SU-DHL-6 (cell line): ENCODE measurements at regions not wholly inside any gene's neighbourhood (a gene's known extent, or its start where the extent isn't known, plus 50 kb on each side); places are given as distances from the start of the nearest gene placed in this dataset.

Source experiments
- H2AFZ ChIP-seq: fragments of 200-600 bp; sonication (generic); 2 replicates; pipeline ENCODE4 v1.6.1; 2014; ENCODE audit warnings: low read depth, mild to moderate bottlenecking, moderate library complexity, mixed read lengths, antibody characterized with exemption, low read length; ENCODE audit not compliant: severe bottlenecking
- H3F3A ChIP-seq: fragments of 200-600 bp; shearing (Covaris generic); 2 replicates; pipeline ENCODE4 v1.6.0; 2016; ENCODE audit warnings: antibody characterized with exemption, mild to moderate bottlenecking; ENCODE audit not compliant: insufficient read depth
- H3K27ac ChIP-seq: fragments of 200-600 bp; sonication (generic); 2 replicates; pipeline ENCODE4 v1.5.1; 2016; ENCODE audit warnings: low read depth, mild to moderate bottlenecking, low read length, moderate library complexity, mixed read lengths
- H3K27me3 ChIP-seq: fragments of 200-600 bp; sonication (generic), shearing (Covaris generic); 2 replicates; pipeline ENCODE4 v1.6.0; 2014; ENCODE audit warnings: mild to moderate bottlenecking, low read length
- H3K36me3 ChIP-seq: fragments of 200-600 bp; sonication (generic); 2 replicates; pipeline ENCODE4 v1.6.1; 2014; ENCODE audit warnings: mild to moderate bottlenecking, low read length, mixed read lengths
- H3K4me2 ChIP-seq: fragments of 300-600, 200-600 bp; shearing (Covaris generic), sonication (generic); 2 replicates; pipeline ENCODE4 v1.6.0; 2014; ENCODE audit warnings: low read length, low read depth, mild to moderate bottlenecking; ENCODE audit not compliant: poor library complexity, severe bottlenecking
- H3K4me3 ChIP-seq: fragments of 200-600 bp; sonication (generic); 2 replicates; pipeline ENCODE4 v1.5.1; 2014; ENCODE audit warnings: antibody characterized with exemption, low read length, mild to moderate bottlenecking, mixed read lengths; ENCODE audit not compliant: insufficient read depth, poor library complexity, severe bottlenecking
- H3K79me2 ChIP-seq: fragments of 200-600 bp; sonication (generic); 2 replicates; pipeline ENCODE4 v1.6.1; 2014; ENCODE audit warnings: mild to moderate bottlenecking, low read length, moderate library complexity; ENCODE audit not compliant: insufficient read depth
- H3K9ac ChIP-seq: fragments of 200-600 bp; sonication (generic); 2 replicates; pipeline ENCODE4 v1.7.0; 2014; ENCODE audit warnings: mild to moderate bottlenecking, low read length
- H3K9me2 ChIP-seq: fragments of 200-600 bp; sonication (generic); replicated peaks from 2 replicates; pipeline ENCODE4 v1.6.1; 2014; ENCODE audit warnings: low read length; ENCODE audit not compliant: insufficient read depth
- H3K9me3 ChIP-seq: fragments of 200-600 bp; sonication (generic); 2 replicates; pipeline ENCODE4 v1.6.1; 2014; ENCODE audit warnings: low read length, mixed read lengths; ENCODE audit not compliant: insufficient read depth
- H4K20me1 ChIP-seq: fragments of 200-600 bp; sonication (generic); 2 replicates; pipeline ENCODE4 v1.6.1; 2014; ENCODE audit warnings: low read depth, mild to moderate bottlenecking, antibody characterized with exemption, low read length, moderate library complexity, mixed read lengths
- EZH2phosphoT487 ChIP-seq: fragments of 200-600 bp; sonication (generic), shearing (Covaris generic); conservative IDR thresholded peaks from 2 replicates; pipeline ENCODE4 v1.6.1; 2018; ENCODE audit warnings: mild to moderate bottlenecking, antibody characterized with exemption, low read length, moderate library complexity, mixed read lengths
- TF ChIP-seq, protein P1 (sequence below): fragments of 200-600 bp; sonication (generic); IDR thresholded peaks from one replicate; pipeline ENCODE4 v1.5.1; 2017; ENCODE audit warnings: antibody characterized with exemption, mild to moderate bottlenecking, low read length, moderate library complexity; ENCODE audit not compliant: insufficient read depth, poor library complexity, severe bottlenecking

DNA sequence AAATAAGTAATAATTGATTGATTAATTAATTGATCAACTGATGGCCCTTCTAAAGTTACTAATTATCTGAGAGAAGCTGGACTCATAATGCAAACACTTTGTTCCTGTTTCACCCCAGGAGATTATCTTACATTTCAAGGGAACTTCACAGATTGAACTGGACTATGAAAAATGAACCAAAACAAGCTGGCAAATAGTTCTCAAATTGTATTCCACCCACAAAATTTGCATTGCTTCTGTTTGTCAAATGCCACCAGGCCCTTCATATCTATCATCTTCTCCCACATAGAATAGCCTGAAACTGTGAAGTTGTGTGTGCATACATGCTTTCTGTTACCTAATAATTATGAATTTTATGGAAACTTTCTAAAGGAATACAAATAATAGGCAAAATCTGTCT lies 104.0 kb downstream of the ZNF281 start:
- H2AFZ ChIP-seq: no peak overlapping the region
- H3K9me3 ChIP-seq: no peaks in the 10 kb centered on the region
- TF ChIP-seq EZH2phosphoT487: no peak
- H3F3A ChIP-seq: 0 out of 2 replicates have a peak, but pooled peaks cover 3% of the 10 kb centered on the region
- no peak overlapping the region for H3K9ac ChIP-seq
- no peaks in the 10 kb centered on the region for H3K9me2 ChIP-seq
- no peaks in the 10 kb centered on the region for H3K36me3 ChIP-seq
- H3K4me2 ChIP-seq: no peak overlapping the region
- H3K4me3 ChIP-seq: no peak overlapping the region
- no peaks in the 10 kb centered on the region for H4K20me1 ChIP-seq
- no peaks in the 10 kb centered on the region for H3K27me3 ChIP-seq
- H3K27ac ChIP-seq: no peak overlapping the region
- no peaks in the 10 kb centered on the region for H3K79me2 ChIP-seq

DNA sequence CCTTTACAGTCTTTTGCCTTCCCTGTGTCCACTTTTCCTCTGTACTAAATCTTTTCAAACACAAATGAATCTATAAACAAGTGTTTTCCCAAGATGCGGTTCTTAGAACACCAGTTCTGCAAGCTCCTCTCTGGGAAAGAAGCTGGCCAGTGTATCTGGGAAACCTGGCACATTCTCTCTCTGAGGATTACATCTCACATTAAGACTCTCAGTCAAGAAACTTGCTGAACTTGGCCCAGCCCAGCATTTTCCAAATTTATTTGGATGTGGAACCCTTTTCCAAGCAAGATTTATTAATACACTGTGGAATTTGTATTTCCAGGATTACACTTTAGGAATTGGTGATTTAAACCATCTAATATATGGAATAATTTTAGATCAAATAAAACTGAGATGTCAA lies 105.7 kb downstream of the ZNF281 start:
- Histone ChIP-seq H3K79me2 (no peaks in the 10 kb centered on the region), H3K9me2 (no peaks in the 10 kb centered on the region), H3K9me3 (no peaks in the 10 kb centered on the region), H4K20me1 (no peaks in the 10 kb centered on the region), H3K36me3 (no peaks in the 10 kb centered on the region), H3K9ac (no peak overlapping the region), H3F3A (0 out of 2 replicates have a peak, but pooled peaks cover 3% of the 10 kb centered on the region), H3K4me2 (no peak overlapping the region), H3K27ac (no peak overlapping the region), H2AFZ (no peak overlapping the region), H3K4me3 (no peak overlapping the region), H3K27me3 (no peaks in the 10 kb centered on the region)
- TF ChIP-seq EZH2phosphoT487: no peak
- TF ChIP-seq, protein P1, sequence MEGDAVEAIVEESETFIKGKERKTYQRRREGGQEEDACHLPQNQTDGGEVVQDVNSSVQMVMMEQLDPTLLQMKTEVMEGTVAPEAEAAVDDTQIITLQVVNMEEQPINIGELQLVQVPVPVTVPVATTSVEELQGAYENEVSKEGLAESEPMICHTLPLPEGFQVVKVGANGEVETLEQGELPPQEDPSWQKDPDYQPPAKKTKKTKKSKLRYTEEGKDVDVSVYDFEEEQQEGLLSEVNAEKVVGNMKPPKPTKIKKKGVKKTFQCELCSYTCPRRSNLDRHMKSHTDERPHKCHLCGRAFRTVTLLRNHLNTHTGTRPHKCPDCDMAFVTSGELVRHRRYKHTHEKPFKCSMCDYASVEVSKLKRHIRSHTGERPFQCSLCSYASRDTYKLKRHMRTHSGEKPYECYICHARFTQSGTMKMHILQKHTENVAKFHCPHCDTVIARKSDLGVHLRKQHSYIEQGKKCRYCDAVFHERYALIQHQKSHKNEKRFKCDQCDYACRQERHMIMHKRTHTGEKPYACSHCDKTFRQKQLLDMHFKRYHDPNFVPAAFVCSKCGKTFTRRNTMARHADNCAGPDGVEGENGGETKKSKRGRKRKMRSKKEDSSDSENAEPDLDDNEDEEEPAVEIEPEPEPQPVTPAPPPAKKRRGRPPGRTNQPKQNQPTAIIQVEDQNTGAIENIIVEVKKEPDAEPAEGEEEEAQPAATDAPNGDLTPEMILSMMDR: no peak

DNA sequence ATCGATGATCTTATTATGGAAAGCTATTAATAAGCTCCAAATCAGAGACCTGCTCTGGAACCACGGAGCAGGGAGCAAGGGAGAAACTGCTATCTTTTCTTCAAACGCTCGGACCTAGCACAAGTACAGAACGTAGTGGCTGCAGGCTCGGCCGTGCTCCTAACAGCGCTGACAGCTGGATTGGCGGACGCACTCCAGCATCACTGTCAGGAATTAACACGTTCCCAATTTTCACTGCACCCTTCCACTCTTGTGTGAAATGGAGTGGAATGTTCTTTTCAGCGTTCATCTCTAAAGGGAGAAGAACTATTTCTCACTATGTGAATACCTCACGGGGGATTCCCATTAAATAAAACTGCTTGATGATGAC lies 106.9 kb downstream of the ZNF281 start:
- Histone ChIP-seq H2AFZ (peak overlapping the region; percentile 81), H3K27ac (no peak overlapping the region), H3K9me2 (no peaks in the 10 kb centered on the region), H3K36me3 (no peaks in the 10 kb centered on the region), H3K9me3 (no peaks in the 10 kb centered on the region), H3K9ac (no peak overlapping the region), H3F3A (0 out of 2 replicates have a peak, but pooled peaks cover 3% of the 10 kb centered on the region), H3K27me3 (no peaks in the 10 kb centered on the region), H3K4me3 (peak overlapping the region; percentile 45), H3K4me2 (peak overlapping the region; percentile 66), H3K79me2 (no peaks in the 10 kb centered on the region), H4K20me1 (no peaks in the 10 kb centered on the region)
- no peak for TF ChIP-seq EZH2phosphoT487
- TF ChIP-seq, protein P1: no peak

DNA sequence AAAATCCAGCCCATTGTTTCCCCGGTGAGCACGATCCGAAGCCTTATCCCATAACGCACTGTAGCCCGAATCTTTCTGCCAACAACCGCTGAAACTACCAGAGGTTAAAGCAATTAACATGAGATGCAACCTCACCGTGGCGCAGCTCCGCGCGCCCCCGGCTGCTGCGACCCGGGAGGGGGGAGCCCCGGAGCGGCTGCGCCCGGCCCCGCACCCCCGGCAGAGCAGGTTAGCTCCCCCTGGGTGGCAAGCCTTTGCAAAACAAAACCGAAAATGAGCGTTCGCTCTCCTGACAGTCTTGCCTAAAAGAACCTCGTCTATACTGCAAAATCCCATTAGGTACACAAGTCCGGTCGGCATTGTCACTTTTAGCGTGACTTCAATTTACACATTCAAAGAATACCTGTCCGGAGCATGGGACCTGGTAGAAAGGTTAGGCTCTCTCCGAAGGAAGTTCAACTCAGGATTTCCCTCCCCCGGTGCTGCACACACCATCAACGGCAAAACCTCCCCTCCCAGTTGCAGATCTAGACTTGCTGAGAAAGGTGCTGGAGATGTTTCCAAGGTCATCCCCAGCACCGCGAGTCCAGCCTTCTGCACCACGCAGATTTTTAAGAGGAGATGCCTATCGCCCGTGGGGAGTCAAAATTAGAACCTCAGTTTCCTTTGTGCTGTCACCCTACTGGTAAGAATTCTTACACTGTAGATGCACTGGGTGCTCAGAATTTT lies 107.5 kb downstream of the ZNF281 start:
- Histone ChIP-seq H4K20me1 (no peaks in the 10 kb centered on the region), H3F3A (0 out of 2 replicates have a peak, but pooled peaks cover 3% of the 10 kb centered on the region), H3K79me2 (no peaks in the 10 kb centered on the region), H3K36me3 (no peaks in the 10 kb centered on the region), H3K9me2 (no peaks in the 10 kb centered on the region), H3K27ac (no peak overlapping the region), H3K4me2 (peak overlapping the region; percentile 66), H3K4me3 (peak overlapping the region; percentile 45), H3K27me3 (no peaks in the 10 kb centered on the region), H2AFZ (peak overlapping the region; percentile 81), H3K9ac (peak overlapping the region; percentile 12; the same call in 1 of the 2 replicates), H3K9me3 (no peaks in the 10 kb centered on the region)
- TF ChIP-seq, protein P1: peak; percentile 19
- TF ChIP-seq EZH2phosphoT487: no peak
